Endothelial cell of umbilical vein (primary cell): ENCODE measurements at regions not wholly inside any gene's neighbourhood (a gene's known extent, or its start where the extent isn't known, plus 50 kb on each side); places are given as distances from the start of the nearest gene placed in this dataset.

ENCODE experiments used
- EZH2 ChIP-seq: IDR thresholded peaks from 2 replicates; pipeline ENCODE4 v1.6.1; 2012; ENCODE audit warnings: borderline replicate concordance, low read depth, mild to moderate bottlenecking, moderate library complexity, low read length, inconsistent platforms; ENCODE audit not compliant: severe bottlenecking
- FOS ChIP-seq: IDR thresholded peaks from 2 replicates; pipeline ENCODE4 v1.6.1; 2011; ENCODE audit warnings: mild to moderate bottlenecking, low read length, moderate library complexity, borderline replicate concordance; ENCODE audit not compliant: insufficient read depth
- GATA2 ChIP-seq: IDR thresholded peaks from 2 replicates; pipeline ENCODE4 v1.7.0; 2011; ENCODE audit warnings: low read depth, mild to moderate bottlenecking, moderate library complexity, mixed read lengths, low read length; ENCODE audit not compliant: insufficient read length, insufficient read depth
- JUN ChIP-seq: IDR thresholded peaks from 2 replicates; pipeline ENCODE4 v1.6.1; 2011; ENCODE audit warnings: borderline replicate concordance, low read depth; ENCODE audit not compliant: insufficient read length, insufficient read depth
- POLR2A ChIP-seq: IDR thresholded peaks from 2 replicates; pipeline ENCODE4 v1.6.1; 2012; ENCODE audit warnings: low read depth, mild to moderate bottlenecking, control low read depth, low read length
- POLR2AphosphoS5 ChIP-seq: IDR thresholded peaks from 2 replicates; pipeline ENCODE4 v1.6.1; 2012; ENCODE audit warnings: low read depth, mild to moderate bottlenecking, control low read depth, low read length, moderate library complexity; ENCODE audit not compliant: insufficient read depth
- TF ChIP-seq, protein P1 (sequence below), 2 donors: IDR thresholded peaks; 1 replicate in 1 of 2; 2 replicates in 1 of 2; pipeline ENCODE4 v1.5.1; 2011; ENCODE audit warnings: low read length in 2 of 2, mild to moderate bottlenecking in 2 of 2, moderate library complexity in 2 of 2, control low read depth in 1 of 2, inconsistent platforms in 1 of 2, low read depth in 1 of 2; ENCODE audit not compliant: insufficient read depth in 1 of 2; ENCODE audit errors: extremely low read depth in 1 of 2
- TF ChIP-seq, protein P2 (sequence below): IDR thresholded peaks from 2 replicates; pipeline ENCODE4 v1.6.1; 2011; ENCODE audit not compliant: insufficient read depth, insufficient read length

DNA sequence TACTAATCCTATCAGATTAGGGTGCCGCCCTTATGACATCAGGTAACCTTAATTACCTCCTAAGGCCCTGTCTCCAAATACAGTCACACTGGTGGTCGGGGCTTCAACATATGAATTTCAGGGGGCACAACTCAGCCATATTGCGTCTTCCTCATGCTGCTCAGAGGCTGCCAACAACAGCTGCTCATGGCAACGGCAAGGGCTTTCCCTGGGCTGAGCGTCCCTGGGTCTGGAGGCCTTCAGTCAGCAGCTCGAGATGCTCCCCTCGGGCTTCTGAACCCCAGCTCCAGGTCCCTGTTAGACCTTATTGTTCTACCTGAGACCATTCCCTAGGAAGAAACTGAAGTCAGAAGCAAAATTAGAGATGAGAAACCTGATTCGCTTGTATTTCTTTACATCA lies 157.2 kb downstream of the TMEM132E start:
- TF ChIP-seq, protein P1, sequence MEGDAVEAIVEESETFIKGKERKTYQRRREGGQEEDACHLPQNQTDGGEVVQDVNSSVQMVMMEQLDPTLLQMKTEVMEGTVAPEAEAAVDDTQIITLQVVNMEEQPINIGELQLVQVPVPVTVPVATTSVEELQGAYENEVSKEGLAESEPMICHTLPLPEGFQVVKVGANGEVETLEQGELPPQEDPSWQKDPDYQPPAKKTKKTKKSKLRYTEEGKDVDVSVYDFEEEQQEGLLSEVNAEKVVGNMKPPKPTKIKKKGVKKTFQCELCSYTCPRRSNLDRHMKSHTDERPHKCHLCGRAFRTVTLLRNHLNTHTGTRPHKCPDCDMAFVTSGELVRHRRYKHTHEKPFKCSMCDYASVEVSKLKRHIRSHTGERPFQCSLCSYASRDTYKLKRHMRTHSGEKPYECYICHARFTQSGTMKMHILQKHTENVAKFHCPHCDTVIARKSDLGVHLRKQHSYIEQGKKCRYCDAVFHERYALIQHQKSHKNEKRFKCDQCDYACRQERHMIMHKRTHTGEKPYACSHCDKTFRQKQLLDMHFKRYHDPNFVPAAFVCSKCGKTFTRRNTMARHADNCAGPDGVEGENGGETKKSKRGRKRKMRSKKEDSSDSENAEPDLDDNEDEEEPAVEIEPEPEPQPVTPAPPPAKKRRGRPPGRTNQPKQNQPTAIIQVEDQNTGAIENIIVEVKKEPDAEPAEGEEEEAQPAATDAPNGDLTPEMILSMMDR (IDR thresholded peaks at IDR 0.05; ENCODE audit: extremely low read depth in 1 of 2, insufficient read depth in 1 of 2, low read depth in 1 of 2, low read length in 2 of 2) = no peak
- TF ChIP-seq, protein P2, sequence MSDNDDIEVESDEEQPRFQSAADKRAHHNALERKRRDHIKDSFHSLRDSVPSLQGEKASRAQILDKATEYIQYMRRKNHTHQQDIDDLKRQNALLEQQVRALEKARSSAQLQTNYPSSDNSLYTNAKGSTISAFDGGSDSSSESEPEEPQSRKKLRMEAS = no peak
- no peak for TF ChIP-seq EZH2
- no peak for TF ChIP-seq POLR2A
- no peak for TF ChIP-seq JUN
- no peak for TF ChIP-seq POLR2AphosphoS5
- TF ChIP-seq FOS = no peak
- TF ChIP-seq GATA2 = no peak
